Kidney epithelial cell (primary cell): ENCODE measurements at regions not wholly inside any gene's neighbourhood (a gene's known extent, or its start where the extent isn't known, plus 50 kb on each side); places are given as distances from the start of the nearest gene placed in this dataset.

ENCODE experiments used
- DNase-seq: peaks from one replicate; pipeline ENCODE4 v3.0.0-alpha.2; 2010; ENCODE audit warnings: low read depth
- H3K27me3 ChIP-seq: 2 replicates; pipeline ENCODE4 v1.6.0; 2011; ENCODE audit warnings: low read length; ENCODE audit not compliant: control insufficient read depth, insufficient read depth
- H3K36me3 ChIP-seq: 2 replicates; pipeline ENCODE4 v1.5.1; 2011; ENCODE audit warnings: low read length; ENCODE audit not compliant: control insufficient read depth, insufficient read depth
- H3K4me3 ChIP-seq: 2 replicates; pipeline ENCODE4 v1.5.1; 2011; ENCODE audit warnings: low read depth, mild to moderate bottlenecking, control low read depth, low read length
- TF ChIP-seq, protein P1 (sequence below): IDR thresholded peaks from 2 replicates; pipeline ENCODE4 v1.5.1; 2011; ENCODE audit warnings: mild to moderate bottlenecking, moderate library complexity, low read length, control low read depth, inconsistent platforms; ENCODE audit not compliant: insufficient read depth, poor library complexity, severe bottlenecking

DNA sequence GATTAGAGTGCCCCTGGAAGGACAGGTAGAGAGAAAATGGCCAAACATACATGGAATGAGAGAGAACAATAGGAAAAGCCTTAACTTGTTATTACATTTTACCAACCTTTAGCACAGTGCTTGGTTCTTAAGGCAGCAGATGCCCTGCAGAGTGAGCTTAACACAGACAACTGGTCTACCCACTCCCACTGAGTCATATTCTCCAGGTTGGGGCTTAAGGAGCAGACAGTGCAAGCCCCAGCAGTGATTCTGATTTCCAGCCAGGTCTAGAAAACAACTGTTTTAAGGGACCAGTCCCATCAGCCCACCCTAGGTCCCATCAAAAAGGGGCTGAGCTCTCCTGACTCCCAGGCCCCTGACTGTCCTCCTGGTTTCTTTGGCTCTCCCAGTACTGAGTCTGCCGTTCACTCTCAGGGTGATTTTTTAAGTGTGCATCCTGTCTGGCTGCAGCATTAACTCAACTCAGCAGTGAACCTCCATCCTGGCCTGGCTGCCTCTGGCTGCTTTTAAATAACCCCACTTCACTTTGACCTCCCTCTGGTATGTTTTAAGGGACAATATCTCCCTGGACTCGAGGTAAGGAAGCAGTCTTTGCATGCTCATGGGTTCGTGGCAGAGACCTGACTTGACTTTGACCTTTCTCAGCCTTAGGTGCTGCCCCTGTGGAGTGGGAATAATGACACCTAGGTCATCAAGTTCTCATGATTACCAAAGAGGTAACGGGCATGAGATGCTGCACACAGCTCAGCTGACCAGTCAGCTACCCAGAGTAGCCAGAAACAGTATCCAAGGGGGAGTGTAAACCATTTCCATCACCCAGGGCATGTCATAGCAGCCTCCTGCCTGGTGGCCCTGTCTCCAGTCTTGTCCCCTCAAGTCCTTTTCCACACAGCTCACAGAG lies 210.7 kb upstream of the PWP1 start:
- DNase-seq, result no peak
- TF ChIP-seq, protein P1, sequence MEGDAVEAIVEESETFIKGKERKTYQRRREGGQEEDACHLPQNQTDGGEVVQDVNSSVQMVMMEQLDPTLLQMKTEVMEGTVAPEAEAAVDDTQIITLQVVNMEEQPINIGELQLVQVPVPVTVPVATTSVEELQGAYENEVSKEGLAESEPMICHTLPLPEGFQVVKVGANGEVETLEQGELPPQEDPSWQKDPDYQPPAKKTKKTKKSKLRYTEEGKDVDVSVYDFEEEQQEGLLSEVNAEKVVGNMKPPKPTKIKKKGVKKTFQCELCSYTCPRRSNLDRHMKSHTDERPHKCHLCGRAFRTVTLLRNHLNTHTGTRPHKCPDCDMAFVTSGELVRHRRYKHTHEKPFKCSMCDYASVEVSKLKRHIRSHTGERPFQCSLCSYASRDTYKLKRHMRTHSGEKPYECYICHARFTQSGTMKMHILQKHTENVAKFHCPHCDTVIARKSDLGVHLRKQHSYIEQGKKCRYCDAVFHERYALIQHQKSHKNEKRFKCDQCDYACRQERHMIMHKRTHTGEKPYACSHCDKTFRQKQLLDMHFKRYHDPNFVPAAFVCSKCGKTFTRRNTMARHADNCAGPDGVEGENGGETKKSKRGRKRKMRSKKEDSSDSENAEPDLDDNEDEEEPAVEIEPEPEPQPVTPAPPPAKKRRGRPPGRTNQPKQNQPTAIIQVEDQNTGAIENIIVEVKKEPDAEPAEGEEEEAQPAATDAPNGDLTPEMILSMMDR, result no peak
- no peaks in the 10 kb centered on the region for H3K27me3 ChIP-seq
- H3K36me3 ChIP-seq, result no peaks in the 10 kb centered on the region
- H3K4me3 ChIP-seq, result no peak overlapping the region

DNA sequence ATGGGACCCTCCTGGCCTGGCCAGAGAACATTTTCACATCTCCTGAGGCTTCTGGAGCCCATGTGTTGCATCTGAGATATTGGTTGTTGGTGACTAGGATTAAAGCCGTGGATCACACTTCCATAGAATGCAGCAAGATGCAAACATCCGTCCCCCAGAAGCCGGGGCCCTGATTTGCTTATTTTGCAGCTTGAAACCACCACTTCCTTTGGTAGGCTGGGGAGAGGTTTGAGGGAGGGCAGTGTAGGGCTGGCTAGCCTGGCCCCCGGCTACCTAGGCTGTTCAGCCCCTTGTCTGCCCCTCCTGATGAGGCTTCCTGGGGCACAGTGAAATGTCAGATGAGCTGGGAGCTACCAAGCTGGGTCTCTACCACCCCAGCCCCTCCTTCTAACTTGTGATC lies 209.7 kb upstream of the PWP1 start:
- TF ChIP-seq, protein P1, result no peak
- Histone ChIP-seq H3K36me3 (no peaks in the 10 kb centered on the region), H3K4me3 (no peak overlapping the region), H3K27me3 (no peaks in the 10 kb centered on the region)
- no peak for DNase-seq

DNA sequence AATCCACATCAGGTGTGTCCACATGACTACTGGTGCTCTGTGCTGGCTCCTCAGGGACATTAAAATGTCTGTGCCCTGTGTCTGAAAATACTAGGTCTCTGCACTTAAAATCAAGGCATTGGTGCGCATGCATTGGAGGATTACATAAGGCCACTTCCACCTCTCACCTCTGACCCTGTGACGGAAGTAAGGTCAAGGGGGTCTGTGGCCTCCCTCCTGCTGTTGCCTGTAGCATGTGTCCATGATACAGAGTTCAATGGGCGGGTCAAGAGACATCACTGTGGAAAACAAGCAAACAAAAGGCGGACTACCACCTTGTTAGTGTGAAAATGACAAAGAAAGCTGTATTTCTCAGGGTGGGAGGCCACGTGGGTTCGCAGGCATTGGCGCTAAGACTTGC lies 208.6 kb upstream of the PWP1 start:
- Histone ChIP-seq H3K36me3 (no peaks in the 10 kb centered on the region), H3K27me3 (no peaks in the 10 kb centered on the region), H3K4me3 (no peak overlapping the region)
- TF ChIP-seq, protein P1, result no peak
- DNase-seq, result no peak

DNA sequence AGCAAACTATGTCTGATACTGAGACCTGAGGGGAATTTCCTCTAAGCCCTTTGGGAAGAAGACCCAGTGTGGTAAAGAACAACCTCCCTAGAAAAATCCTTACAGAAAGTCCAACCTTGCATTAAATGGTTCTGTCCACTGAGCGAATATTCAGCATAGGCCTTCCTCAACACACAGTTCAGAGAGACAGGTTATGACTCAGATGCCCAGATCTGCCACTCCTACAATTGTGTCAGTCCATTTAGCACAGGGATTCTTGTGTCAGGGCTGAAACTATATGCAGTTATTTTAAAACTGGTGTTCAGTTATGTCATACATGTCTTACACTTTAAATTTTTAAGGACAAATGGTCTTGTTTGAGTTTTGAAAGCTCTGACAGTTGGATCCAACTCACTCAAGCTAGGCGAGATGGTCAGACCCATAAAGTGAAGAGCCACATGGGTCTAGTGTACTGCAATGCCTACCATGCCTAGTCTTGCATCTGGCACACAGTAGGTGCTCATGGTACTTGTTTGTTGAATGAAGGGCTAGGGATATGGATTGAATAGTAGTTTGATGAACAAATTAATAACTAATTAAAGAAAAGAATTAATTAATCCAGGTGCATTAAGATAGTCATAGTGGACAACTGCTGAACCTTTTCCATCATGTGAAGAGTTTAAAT lies 207.5 kb upstream of the PWP1 start:
- TF ChIP-seq, protein P1, result no peak
- Histone ChIP-seq H3K4me3 (no peak overlapping the region), H3K36me3 (no peaks in the 10 kb centered on the region), H3K27me3 (no peaks in the 10 kb centered on the region)
- peak; percentile 19 for DNase-seq

DNA sequence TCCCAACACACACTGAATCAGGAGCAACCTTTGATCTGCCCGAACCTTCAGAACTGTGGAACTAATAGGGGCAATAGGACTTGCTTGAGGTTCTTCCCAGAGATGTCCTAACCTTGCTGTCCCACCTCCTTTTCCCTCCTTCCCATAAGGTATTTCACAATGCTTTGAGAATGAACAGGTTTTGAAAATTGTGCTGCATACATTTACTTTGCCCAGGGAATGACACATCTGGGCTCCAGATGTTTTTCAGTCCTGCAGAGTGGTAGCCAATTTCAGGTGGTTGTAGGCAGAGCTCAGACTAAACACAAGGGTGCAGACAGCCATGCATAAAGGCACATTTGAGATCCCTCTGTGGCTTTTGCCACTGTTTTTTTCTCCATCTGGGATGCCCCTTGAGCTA lies 206.7 kb upstream of the PWP1 start:
- Histone ChIP-seq H3K36me3 (no peaks in the 10 kb centered on the region), H3K4me3 (no peak overlapping the region), H3K27me3 (no peaks in the 10 kb centered on the region)
- no peak for DNase-seq
- TF ChIP-seq, protein P1, result no peak
